Sigmoid colon (tissue), 4 donors: ENCODE measurements at regions not wholly inside any gene's neighbourhood (a gene's known extent, or its start where the extent isn't known, plus 50 kb on each side); places are given as distances from the start of the nearest gene placed in this dataset.

Experiments
- CTCF ChIP-seq, 4 experiments: fragments of 450-650 bp in 3 of 4; fragments of 200-600 bp in 1 of 4; IDR thresholded peaks; one replicate each; pipeline ENCODE4 v1.5.1; 2016 to 2019; ENCODE audit warnings: antibody characterized with exemption in 4 of 4, mild to moderate bottlenecking in 3 of 4, moderate library complexity in 2 of 4
- POLR2AphosphoS5 ChIP-seq, 4 donors: sonication (generic); formaldehyde crosslinking; IDR thresholded peaks; one replicate each; pipeline ENCODE4 v1.6.1; 2017; ENCODE audit warnings: antibody characterized with exemption in 4 of 4

GRCh38 chr16:17566075-17566474 lies 95.3 kb upstream of the XYLT1 start:
- TF ChIP-seq CTCF (IDR thresholded peaks at IDR 0.05) (no peak), POLR2AphosphoS5 (IDR thresholded peaks at IDR 0.05) (no peak)
